Smooth muscle cell (in vitro differentiated cells): ENCODE measurements at regions not wholly inside any gene's neighbourhood (a gene's known extent, or its start where the extent isn't known, plus 50 kb on each side); places are given as distances from the start of the nearest gene placed in this dataset.

Source experiments
- DNase-seq: peaks from one replicate; lab custom pipeline; 2025; ENCODE audit not compliant: unreplicated experiment; lab: John Stamatoyannopoulos, UW
- H2AFZ ChIP-seq: fragments of 200-600 bp; sonication (generic); 2 replicates; pipeline ENCODE4 v1.6.0; 2016; ENCODE audit warnings: antibody characterized with exemption, low read depth, mild to moderate bottlenecking
- H3F3A ChIP-seq: fragments of 200-600 bp; sonication (generic); 2 replicates; pipeline ENCODE4 v1.6.0; 2017; ENCODE audit warnings: antibody characterized with exemption, low read depth
- H3K27ac ChIP-seq: fragments of 200-600 bp; sonication (generic); 2 replicates; pipeline ENCODE4 v1.5.1; 2016; ENCODE audit warnings: low read depth, mild to moderate bottlenecking
- H3K27me3 ChIP-seq: fragments of 200-600 bp; sonication (generic); 2 replicates; pipeline ENCODE4 v1.6.1; 2016; ENCODE audit warnings: low read depth, mild to moderate bottlenecking
- H3K36me3 ChIP-seq: fragments of 200-600 bp; sonication (generic); 2 replicates; pipeline ENCODE4 v1.5.1; 2016; ENCODE audit warnings: low read depth
- H3K4me1 ChIP-seq: fragments of 200-600 bp; sonication (generic); 2 replicates; pipeline ENCODE4 v1.5.1; 2016; ENCODE audit warnings: low read depth
- H3K4me2 ChIP-seq: fragments of 200-600 bp; sonication (generic); 2 replicates; pipeline ENCODE4 v1.6.0; 2016; ENCODE audit warnings: mild to moderate bottlenecking
- H3K4me3 ChIP-seq: fragments of 200-600 bp; sonication (generic); 2 replicates; pipeline ENCODE4 v1.5.1; 2016; ENCODE audit warnings: mild to moderate bottlenecking
- H3K79me2 ChIP-seq: fragments of 200-600 bp; sonication (generic); 2 replicates; pipeline ENCODE4 v1.6.0; 2016; ENCODE audit warnings: low read depth, mild to moderate bottlenecking
- H3K9ac ChIP-seq: fragments of 200-600 bp; sonication (generic); 2 replicates; pipeline ENCODE4 v1.6.0; 2016; ENCODE audit warnings: low read depth
- H3K9me3 ChIP-seq: fragments of 200-600 bp; sonication (generic); replicated peaks from 2 replicates; pipeline ENCODE4 v1.5.1; 2016; ENCODE audit warnings: low read depth
- H4K20me1 ChIP-seq: fragments of 200-600 bp; sonication (generic); 2 replicates; pipeline ENCODE4 v1.6.0; 2016; ENCODE audit warnings: low read depth
- WGBS: methylation state at CpG from one replicate; pipeline ENCODE4 v1.1.7; 2016; ENCODE audit warnings: low lambda C conversion rate; 5-methylcytosine and 5-hydroxymethylcytosine counted together
- TF ChIP-seq, protein P1 (sequence below): fragments of 200-600 bp; sonication (generic); IDR thresholded peaks from 2 replicates; pipeline ENCODE4 v1.5.1; 2017; ENCODE audit warnings: borderline replicate concordance, mild to moderate bottlenecking, antibody characterized with exemption; ENCODE audit not compliant: insufficient read depth, poor library complexity, severe bottlenecking

DNA sequence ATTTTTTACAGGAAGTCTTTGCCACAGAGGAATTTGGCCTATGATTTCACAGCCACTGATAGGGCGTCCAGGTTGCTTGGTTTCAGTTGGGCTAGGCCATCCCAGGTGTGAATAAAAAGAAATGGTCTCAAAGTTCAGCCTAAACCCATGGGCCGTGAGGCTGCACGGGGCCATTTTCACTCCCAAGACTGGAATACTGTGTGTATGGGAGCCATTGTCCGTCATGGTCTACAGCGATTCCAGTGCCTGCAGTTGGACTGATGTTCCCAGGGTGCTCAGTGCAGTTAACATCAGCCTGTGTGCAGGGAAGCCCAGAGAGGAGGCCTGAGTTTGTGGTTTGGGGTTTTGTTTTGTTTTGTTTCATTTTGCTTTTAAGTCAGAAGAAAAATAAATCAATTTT, 133.2 kb downstream of the ADSS2 start:
- H3K4me3 ChIP-seq, result no peak overlapping the region
- no peaks in the 10 kb centered on the region for H4K20me1 ChIP-seq
- H3K36me3 ChIP-seq, result no peaks in the 10 kb centered on the region
- no peak overlapping the region for H3K9ac ChIP-seq
- no peak overlapping the region for H2AFZ ChIP-seq
- 100% methylated on average over 5 of the region's 5 CpGs for WGBS
- no peaks in the 10 kb centered on the region for H3K9me3 ChIP-seq
- H3K4me1 ChIP-seq, result peaks cover 3% of the 10 kb centered on the region
- H3K79me2 ChIP-seq, result no peaks in the 10 kb centered on the region
- H3K4me2 ChIP-seq, result no peak overlapping the region
- no peaks in the 10 kb centered on the region for H3K27me3 ChIP-seq
- no peak overlapping the region for H3K27ac ChIP-seq
- TF ChIP-seq, protein P1, sequence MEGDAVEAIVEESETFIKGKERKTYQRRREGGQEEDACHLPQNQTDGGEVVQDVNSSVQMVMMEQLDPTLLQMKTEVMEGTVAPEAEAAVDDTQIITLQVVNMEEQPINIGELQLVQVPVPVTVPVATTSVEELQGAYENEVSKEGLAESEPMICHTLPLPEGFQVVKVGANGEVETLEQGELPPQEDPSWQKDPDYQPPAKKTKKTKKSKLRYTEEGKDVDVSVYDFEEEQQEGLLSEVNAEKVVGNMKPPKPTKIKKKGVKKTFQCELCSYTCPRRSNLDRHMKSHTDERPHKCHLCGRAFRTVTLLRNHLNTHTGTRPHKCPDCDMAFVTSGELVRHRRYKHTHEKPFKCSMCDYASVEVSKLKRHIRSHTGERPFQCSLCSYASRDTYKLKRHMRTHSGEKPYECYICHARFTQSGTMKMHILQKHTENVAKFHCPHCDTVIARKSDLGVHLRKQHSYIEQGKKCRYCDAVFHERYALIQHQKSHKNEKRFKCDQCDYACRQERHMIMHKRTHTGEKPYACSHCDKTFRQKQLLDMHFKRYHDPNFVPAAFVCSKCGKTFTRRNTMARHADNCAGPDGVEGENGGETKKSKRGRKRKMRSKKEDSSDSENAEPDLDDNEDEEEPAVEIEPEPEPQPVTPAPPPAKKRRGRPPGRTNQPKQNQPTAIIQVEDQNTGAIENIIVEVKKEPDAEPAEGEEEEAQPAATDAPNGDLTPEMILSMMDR, result no peak
- DNase-seq, result no peak
- peaks cover 8% of the 10 kb centered on the region for H3F3A ChIP-seq

DNA sequence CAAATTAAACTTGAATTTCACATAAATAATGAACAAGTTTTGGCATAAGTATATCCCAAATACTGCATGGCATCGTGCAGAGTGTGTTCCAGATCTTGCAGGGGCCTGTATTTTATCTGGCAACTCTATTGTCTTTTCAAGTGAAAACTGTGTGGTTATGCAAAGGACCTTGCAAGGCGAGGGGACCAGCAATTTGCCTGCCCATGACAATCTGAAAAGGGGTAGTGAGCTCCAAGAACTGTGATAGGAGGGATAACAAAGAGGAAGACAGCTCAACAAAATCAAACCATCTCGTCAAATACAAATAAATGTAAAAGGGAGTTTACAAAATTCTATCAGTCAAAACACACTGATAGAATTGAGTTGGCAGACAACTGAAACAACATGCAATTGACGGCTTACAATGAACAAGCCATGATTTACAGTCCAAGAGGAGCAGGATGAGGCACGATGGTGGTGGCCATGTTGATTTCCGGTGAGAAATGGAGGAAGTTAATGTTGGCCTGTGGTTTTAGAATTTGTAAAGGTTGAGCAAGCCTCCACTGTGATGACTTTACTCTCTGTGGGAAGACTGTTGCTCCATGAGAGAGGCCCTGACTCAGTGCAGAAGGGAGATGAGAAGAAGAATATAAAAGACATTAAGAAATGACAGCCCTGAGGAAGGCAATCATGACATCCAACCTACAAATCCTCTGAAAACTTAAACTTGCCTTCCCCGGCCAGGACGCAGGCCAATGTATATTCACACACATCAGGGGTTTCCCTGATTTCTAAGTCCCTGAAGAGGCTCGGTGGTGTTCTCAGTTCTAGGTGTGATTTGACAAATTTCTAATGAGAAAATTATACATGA, 132.2 kb downstream of the ADSS2 start:
- Histone ChIP-seq H3K27ac (peak overlapping the region; percentile 51), H3F3A (peaks cover 8% of the 10 kb centered on the region), H3K4me3 (no peak overlapping the region), H4K20me1 (no peaks in the 10 kb centered on the region), H3K9me3 (no peaks in the 10 kb centered on the region), H3K79me2 (no peaks in the 10 kb centered on the region), H3K4me2 (no peak overlapping the region), H3K9ac (no peak overlapping the region), H2AFZ (peak overlapping the region; percentile 82), H3K27me3 (no peaks in the 10 kb centered on the region), H3K4me1 (peaks cover 3% of the 10 kb centered on the region), H3K36me3 (no peaks in the 10 kb centered on the region)
- WGBS, result 76% methylated on average over 9 of the region's 9 CpGs
- no peak for DNase-seq
- TF ChIP-seq, protein P1, result no peak

DNA sequence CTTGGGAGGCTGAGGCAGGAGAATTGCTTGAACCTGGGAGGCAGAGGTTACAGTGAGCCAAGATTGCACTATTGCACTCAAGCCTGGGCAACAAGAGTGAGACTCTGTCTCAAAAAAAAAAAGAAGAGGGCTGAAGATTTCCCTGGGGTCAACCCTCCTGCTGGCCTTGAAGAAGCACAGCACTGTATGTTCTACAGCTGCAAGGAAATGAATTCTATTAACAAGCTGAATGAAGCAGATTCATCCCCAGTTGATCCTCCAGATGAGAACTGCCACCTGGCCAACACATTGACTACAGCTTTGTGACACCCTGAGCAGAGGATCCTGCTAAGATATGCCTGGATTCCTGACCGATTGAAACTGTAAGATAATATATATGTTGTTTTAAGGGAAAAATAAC, 129.5 kb downstream of the ADSS2 start:
- no peaks in the 10 kb centered on the region for H3K36me3 ChIP-seq
- TF ChIP-seq, protein P1, result no peak
- peaks cover 8% of the 10 kb centered on the region for H3F3A ChIP-seq
- H3K9ac ChIP-seq, result peak overlapping the region; percentile 69
- peak overlapping the region; percentile 79 for H3K4me2 ChIP-seq
- H3K9me3 ChIP-seq, result no peaks in the 10 kb centered on the region
- H3K79me2 ChIP-seq, result no peaks in the 10 kb centered on the region
- peak overlapping the region; percentile 95 for H3K27ac ChIP-seq
- H2AFZ ChIP-seq, result peak overlapping the region; percentile 70
- H4K20me1 ChIP-seq, result no peaks in the 10 kb centered on the region
- H3K4me1 ChIP-seq, result peaks cover 3% of the 10 kb centered on the region
- no peak for DNase-seq
- no peaks in the 10 kb centered on the region for H3K27me3 ChIP-seq
- H3K4me3 ChIP-seq, result no peak overlapping the region
- WGBS, result 80% methylated on average over 1 of the region's 1 CpG
